Hepatocyte (in vitro differentiated cells): ENCODE measurements at regions not wholly inside any gene's neighbourhood (a gene's known extent, or its start where the extent isn't known, plus 50 kb on each side); places are given as distances from the start of the nearest gene placed in this dataset.

ENCODE experiments used
- DNase-seq: peaks from one replicate; pipeline ENCODE4 v3.0.0-alpha.2; 2016; ENCODE audit warnings: low spot score
- H2AFZ ChIP-seq: fragments of 200-600 bp; sonication (generic); 2 replicates; pipeline ENCODE4 v1.6.0; 2016; ENCODE audit warnings: antibody characterized with exemption, mild to moderate bottlenecking
- H3K27ac ChIP-seq: fragments of 200-600 bp; sonication (generic); 2 replicates; pipeline ENCODE4 v1.5.1; 2016; ENCODE audit warnings: mild to moderate bottlenecking
- H3K27me3 ChIP-seq: fragments of 200-600 bp; sonication (generic); 2 replicates; pipeline ENCODE4 v1.6.1; 2016
- H3K36me3 ChIP-seq: fragments of 200-600 bp; sonication (generic); replicated peaks from 2 replicates; pipeline ENCODE4 v1.5.1; 2016; ENCODE audit warnings: low read depth; ENCODE audit not compliant: insufficient read depth
- H3K4me1 ChIP-seq: fragments of 200-600 bp; sonication (generic); 2 replicates; pipeline ENCODE4 v1.5.1; 2016; ENCODE audit warnings: mild to moderate bottlenecking, moderate library complexity; ENCODE audit not compliant: insufficient read depth
- H3K4me2 ChIP-seq: fragments of 200-600 bp; sonication (generic); 2 replicates; pipeline ENCODE4 v1.6.0; 2016
- H3K4me3 ChIP-seq: fragments of 200-600 bp; sonication (generic); 2 replicates; pipeline ENCODE4 v1.5.1; 2016; ENCODE audit warnings: mild to moderate bottlenecking
- H3K79me2 ChIP-seq: fragments of 200-600 bp; sonication (generic); 2 replicates; pipeline ENCODE4 v1.6.0; 2017; ENCODE audit warnings: mild to moderate bottlenecking
- H3K9me2 ChIP-seq: fragments of 200-600 bp; sonication (generic); replicated peaks from 2 replicates; pipeline ENCODE4 v1.6.0; 2017; ENCODE audit warnings: mild to moderate bottlenecking; ENCODE audit not compliant: insufficient read depth
- H3K9me3 ChIP-seq: fragments of 200-600 bp; sonication (generic); 2 replicates; pipeline ENCODE4 v1.5.1; 2016; ENCODE audit warnings: low read depth, mild to moderate bottlenecking
- H4K20me1 ChIP-seq: fragments of 200-600 bp; sonication (generic); 2 replicates; pipeline ENCODE4 v1.6.0; 2016; ENCODE audit warnings: mild to moderate bottlenecking; ENCODE audit not compliant: insufficient read depth, poor library complexity, severe bottlenecking
- CTCF ChIP-seq: fragments of 200-600 bp; sonication (generic); IDR thresholded peaks from 2 replicates; pipeline ENCODE4 v1.5.1; 2016; ENCODE audit warnings: antibody characterized with exemption, mild to moderate bottlenecking; ENCODE audit not compliant: poor library complexity
- EZH2 ChIP-seq: fragments of 200-600 bp; sonication (generic); IDR thresholded peaks from 2 replicates; pipeline ENCODE4 v1.6.1; 2016; ENCODE audit warnings: antibody characterized with exemption, mild to moderate bottlenecking, borderline replicate concordance
- EZH2phosphoT487 ChIP-seq: fragments of 200-600 bp; sonication (generic); IDR thresholded peaks from one replicate; pipeline ENCODE4 v1.6.1; 2018; ENCODE audit warnings: antibody characterized with exemption, mild to moderate bottlenecking, low read depth, moderate library complexity; ENCODE audit not compliant: unreplicated experiment, severe bottlenecking
- WGBS: methylation state at CpG from one replicate; pipeline ENCODE4 v1.1.6; 2016; ENCODE audit warnings: low lambda C conversion rate; ENCODE audit errors: missing lambda C conversion rate; 5-methylcytosine and 5-hydroxymethylcytosine counted together

GRCh38 chr15:98444138-98444537 is 204.2 kb upstream of the IGF1R start:
- no peak overlapping the region for H3K27ac ChIP-seq
- no peaks in the 10 kb centered on the region for H3K9me2 ChIP-seq
- H3K9me3 ChIP-seq, result no peaks in the 10 kb centered on the region
- no peaks in the 10 kb centered on the region for H3K36me3 ChIP-seq
- peaks cover 12% of the 10 kb centered on the region for H3K4me1 ChIP-seq
- DNase-seq, result no peak
- H3K79me2 ChIP-seq, result no peaks in the 10 kb centered on the region
- no peak overlapping the region for H3K4me3 ChIP-seq
- TF ChIP-seq EZH2phosphoT487, result no peak
- no peak overlapping the region for H3K4me2 ChIP-seq
- no peaks in the 10 kb centered on the region for H3K27me3 ChIP-seq
- no peaks in the 10 kb centered on the region for H4K20me1 ChIP-seq
- 71% methylated on average over 9 of the region's 9 CpGs for WGBS
- H2AFZ ChIP-seq, result no peak overlapping the region

- H3K4me2 ChIP-seq, result no peak overlapping the region
- no peak for DNase-seq
- WGBS, result 91% methylated on average over 11 of the region's 11 CpGs
Measured at GRCh38 chr15:98445315-98445714, 203.0 kb upstream of the IGF1R start.

GRCh38 chr15:98446083-98446482 is 202.3 kb upstream of the IGF1R start:
- TF ChIP-seq EZH2phosphoT487 (no peak), EZH2 (no peak), CTCF (no peak)
- Histone ChIP-seq H3K9me2 (no peaks in the 10 kb centered on the region), H3K4me1 (peaks cover 12% of the 10 kb centered on the region), H3K27ac (no peak overlapping the region), H3K27me3 (no peaks in the 10 kb centered on the region), H3K79me2 (no peaks in the 10 kb centered on the region), H4K20me1 (no peaks in the 10 kb centered on the region), H2AFZ (no peak overlapping the region), H3K4me3 (no peak overlapping the region), H3K4me2 (no peak overlapping the region), H3K36me3 (no peaks in the 10 kb centered on the region), H3K9me3 (no peaks in the 10 kb centered on the region)
- no peak for DNase-seq
- 90% methylated on average over 8 of the region's 8 CpGs for WGBS

More at GRCh38 chr15:98445315-98445714, 203.0 kb upstream of the IGF1R start:
- peaks cover 12% of the 10 kb centered on the region for H3K4me1 ChIP-seq
- no peak overlapping the region for H3K27ac ChIP-seq
- no peaks in the 10 kb centered on the region for H3K9me2 ChIP-seq
- no peaks in the 10 kb centered on the region for H4K20me1 ChIP-seq
- TF ChIP-seq EZH2 (no peak), EZH2phosphoT487 (no peak), CTCF (no peak)
- H3K36me3 ChIP-seq, result no peaks in the 10 kb centered on the region
- H3K27me3 ChIP-seq, result no peaks in the 10 kb centered on the region
- H3K79me2 ChIP-seq, result no peaks in the 10 kb centered on the region
- H3K9me3 ChIP-seq, result no peaks in the 10 kb centered on the region
- H2AFZ ChIP-seq, result no peak overlapping the region
- H3K4me3 ChIP-seq, result no peak overlapping the region

- no peaks in the 10 kb centered on the region for H4K20me1 ChIP-seq
- H3K79me2 ChIP-seq, result no peaks in the 10 kb centered on the region
- DNase-seq, result no peak
- no peak overlapping the region for H2AFZ ChIP-seq
- no peak for TF ChIP-seq CTCF
- TF ChIP-seq EZH2, result no peak
- no peak for TF ChIP-seq EZH2phosphoT487
- no peak overlapping the region for H3K4me3 ChIP-seq
- no peaks in the 10 kb centered on the region for H3K27me3 ChIP-seq
- no peaks in the 10 kb centered on the region for H3K9me2 ChIP-seq
- H3K4me1 ChIP-seq, result peaks cover 12% of the 10 kb centered on the region
- no peak overlapping the region for H3K4me2 ChIP-seq
- 78% methylated on average over 8 of the region's 8 CpGs for WGBS
- H3K36me3 ChIP-seq, result no peaks in the 10 kb centered on the region
- H3K27ac ChIP-seq, result no peak overlapping the region
- no peaks in the 10 kb centered on the region for H3K9me3 ChIP-seq
Measured at GRCh38 chr15:98447069-98447468, 201.3 kb upstream of the IGF1R start.
